Activated T-helper 1 cell treated with Interleukin-2 at 50 U/mL for 16 hours (primary cell): ENCODE measurements at regions not wholly inside any gene's neighbourhood (a gene's known extent, or its start where the extent isn't known, plus 50 kb on each side); places are given as distances from the start of the nearest gene placed in this dataset.

Experiments
- DNase-seq: peaks from one replicate; pipeline ENCODE4 v3.0.0-alpha.2; 2020; ENCODE audit warnings: low read depth

DNA sequence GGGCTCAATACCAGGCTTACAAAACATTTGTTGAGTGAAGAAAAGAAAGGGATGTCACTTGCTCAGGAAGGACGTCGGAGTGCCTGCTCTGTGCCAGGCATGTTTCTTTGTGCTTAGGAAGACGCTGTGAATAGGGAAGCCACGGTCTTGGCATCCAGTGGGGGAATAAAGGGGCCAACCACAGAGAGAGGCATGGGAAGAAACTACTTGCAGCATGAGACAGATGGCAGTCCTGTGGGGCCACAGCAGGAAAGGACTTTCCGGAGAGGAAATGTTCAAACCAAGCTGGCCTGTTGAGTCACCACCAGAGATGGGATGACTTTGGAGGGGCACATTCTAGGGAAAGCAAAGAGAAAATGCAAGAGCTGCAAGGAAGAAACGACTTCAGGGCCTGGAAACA is 173.2 kb downstream of the CDH26 start:
- no peak for DNase-seq

GRCh38 chr20:60132162-60132826 is 174.1 kb downstream of the CDH26 start:
- no peak for DNase-seq

DNA sequence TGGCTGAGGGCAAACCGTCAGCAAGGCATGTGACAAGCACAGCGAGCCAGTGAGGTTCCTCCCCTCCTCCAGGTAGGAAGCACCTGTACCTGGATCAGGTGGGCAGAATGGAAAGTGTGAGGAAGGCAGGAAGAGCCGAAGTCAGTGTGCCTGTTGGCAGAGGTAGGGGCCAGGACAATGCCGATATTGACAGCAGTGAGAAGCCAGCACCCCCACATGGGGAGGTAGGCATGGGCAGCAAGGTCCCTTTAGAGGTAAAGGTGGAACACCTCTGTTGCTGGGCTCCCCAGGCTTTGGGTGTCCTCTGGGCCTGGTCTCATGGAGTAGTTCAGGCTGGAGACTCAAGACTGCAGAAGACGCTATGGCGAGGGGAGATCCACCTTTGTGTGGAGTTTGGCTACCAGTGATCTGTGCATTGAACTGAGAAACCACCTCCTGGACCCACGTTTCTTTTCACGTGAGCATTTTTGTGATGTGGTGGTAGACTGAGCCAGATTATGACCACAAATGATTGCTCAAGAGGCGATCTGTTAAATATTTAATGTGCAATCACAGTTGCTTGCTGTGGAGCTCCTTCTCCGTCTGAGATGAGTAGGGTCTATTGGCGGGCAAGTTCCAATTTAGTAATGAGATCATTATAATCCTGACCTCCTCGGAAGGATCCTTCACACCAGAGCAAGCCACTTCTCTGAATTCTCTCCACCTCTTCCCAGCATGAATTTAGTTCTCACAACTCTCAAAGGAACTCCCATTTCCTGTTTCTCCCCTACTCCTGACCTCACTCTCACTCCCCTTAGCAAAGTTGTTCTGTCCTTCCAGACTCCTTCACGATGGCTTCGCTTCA is 174.8 kb downstream of the CDH26 start:
- DNase-seq: no peak

- DNase-seq: no peak
These were observed 177.1 kb downstream of the CDH26 start for GRCh38 chr20:60135276-60135675.

DNA sequence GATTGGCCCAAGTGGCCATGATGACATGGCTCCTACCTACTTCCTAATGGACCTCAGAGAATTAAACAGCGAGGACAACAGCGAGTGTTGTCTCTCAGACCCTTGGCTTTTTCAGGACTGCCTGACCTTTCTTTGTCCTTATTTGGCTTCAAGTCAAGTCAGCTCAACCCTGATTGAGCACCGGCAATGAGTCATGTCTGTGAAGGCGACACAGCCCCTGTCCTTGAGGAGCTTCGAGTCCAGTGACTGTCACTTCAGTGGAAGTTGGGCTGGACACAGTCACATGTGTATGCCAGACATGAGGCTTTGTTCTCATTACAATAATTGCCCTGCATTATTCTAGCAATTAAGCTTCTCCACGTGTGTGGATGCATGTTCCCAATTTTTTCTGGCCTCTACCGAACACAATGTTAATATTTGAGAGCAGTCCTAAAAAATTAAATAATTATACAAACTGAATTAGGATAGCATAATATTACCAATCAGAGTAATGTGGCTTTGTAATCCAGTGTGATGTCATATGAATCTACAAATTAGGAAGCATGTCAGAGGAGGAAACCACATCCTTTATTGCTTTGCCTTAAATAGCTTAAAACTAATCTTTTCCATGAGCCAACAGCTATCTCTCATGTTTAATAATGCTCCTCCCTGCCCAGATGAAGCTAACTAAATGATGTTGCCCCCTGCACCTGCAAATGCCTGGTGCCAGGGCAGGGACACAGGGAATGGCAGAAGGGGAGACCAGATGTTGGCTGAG is 178.6 kb downstream of the CDH26 start:
- DNase-seq: no peak

GRCh38 chr20:60137657-60138245 is 179.5 kb downstream of the CDH26 start:
- DNase-seq: no peak

DNA sequence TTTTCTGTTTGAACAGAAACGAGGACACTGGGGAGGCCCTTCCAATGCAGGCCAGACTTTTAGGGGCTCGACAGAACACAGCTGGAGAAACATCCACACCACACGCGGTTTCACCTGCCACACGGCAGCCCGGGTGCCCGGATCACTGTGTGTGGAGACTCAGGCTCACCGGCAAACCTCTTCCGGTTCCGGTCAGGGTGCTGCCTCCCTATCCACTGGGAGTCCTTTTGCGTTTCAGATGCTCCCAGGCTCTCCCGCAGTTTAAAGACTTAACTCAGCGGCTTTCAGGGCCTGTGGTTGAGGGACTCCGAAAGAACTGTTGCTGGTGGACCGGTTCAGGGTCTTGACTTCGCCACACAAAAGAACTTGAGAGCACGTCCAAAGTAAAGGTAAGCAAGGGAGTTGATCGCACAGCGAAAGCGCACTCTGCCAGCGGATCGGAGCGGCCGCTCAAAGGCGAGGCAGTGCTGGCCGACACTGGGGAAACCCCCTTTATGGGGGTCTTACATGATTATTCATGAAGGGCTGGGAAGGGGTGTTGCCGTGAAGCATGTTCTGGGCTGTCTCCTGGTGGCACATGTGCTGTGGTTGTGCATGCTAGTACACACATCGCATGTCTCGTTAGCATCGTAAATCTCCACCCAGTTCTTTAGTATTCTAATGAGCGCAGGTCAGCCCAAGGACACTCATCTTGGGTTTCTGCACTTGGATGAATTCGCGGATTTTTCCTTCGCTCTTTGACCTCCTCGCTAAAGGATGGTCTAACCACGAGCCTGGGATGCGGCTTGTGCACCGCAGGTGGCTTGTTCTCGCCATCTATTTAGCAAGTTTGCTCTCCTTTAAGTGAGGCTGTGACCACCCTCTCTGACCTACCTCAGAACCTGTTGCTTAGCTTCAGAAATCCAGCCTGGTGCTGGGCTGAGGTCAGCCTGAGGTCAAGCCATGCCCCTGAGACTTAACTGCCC is 180.3 kb downstream of the CDH26 start:
- no peak for DNase-seq

DNA sequence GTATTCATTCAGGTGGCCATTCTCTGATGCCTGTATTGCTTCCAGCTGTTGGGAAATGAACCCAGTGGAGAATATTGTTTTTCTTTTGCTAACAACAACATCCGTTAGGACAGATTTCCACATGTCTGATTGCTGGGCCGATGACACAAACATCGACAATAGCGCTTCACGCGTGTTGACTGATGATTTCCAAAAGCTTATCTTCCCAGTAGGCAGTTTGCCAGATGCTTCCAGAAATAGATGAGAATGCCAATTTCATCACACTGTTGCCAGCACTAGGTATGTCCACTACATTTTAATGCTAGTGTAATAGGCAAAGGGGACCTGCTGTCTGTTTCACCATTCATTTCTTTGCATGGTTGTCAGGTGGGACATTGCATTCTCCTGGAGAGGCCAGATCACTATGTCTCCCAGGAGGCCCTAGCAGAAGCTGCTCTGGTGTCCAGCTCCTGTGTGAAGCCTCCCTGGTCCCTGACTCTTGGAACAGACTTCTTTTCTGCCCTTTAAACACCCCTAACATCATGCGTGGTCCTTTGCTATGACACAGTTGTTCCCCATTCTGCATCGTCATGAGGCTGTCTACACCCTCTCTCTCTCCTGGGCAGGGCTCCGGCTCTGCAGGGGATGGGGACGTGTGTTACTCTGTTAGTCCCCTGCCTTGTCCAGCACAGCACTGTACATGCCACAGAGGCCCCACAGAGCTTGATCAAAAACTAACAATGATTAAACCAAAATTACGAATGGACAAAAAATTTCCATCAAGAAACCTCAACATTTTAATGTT is 181.6 kb downstream of the CDH26 start:
- no peak for DNase-seq

GRCh38 chr20:60142587-60142986 is 184.4 kb downstream of the CDH26 start:
- DNase-seq: no peak

GRCh38 chr20:60143261-60143842 is 185.1 kb downstream of the CDH26 start:
- DNase-seq: no peak

- DNase-seq: no peak
These were observed 186.2 kb downstream of the CDH26 start for GRCh38 chr20:60144404-60144803.

GRCh38 chr20:60144974-60145527 is 186.8 kb downstream of the CDH26 start:
- DNase-seq: no peak

DNA sequence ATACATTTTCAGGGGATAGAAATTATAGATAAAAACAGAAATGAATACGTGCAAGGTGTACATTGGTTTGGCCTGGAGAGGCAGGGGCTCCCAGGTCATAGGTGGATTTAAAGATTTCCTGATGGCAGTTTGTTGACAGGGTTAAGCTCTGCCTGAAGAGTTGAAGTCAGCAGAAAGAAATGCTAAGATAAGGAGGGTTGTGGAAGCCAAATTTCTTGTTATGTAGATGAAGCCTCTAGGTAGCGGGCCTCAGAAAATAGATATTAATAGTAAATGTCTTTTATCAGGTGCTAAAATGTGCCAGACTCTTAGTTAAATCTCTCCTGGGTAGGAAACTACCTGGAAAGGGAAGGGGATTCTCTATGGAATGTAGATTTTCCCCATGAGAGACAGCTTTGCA is 188.8 kb downstream of the CDH26 start:
- DNase-seq: no peak

GRCh38 chr20:60148885-60149284 is 190.7 kb downstream of the CDH26 start:
- DNase-seq: no peak

DNA sequence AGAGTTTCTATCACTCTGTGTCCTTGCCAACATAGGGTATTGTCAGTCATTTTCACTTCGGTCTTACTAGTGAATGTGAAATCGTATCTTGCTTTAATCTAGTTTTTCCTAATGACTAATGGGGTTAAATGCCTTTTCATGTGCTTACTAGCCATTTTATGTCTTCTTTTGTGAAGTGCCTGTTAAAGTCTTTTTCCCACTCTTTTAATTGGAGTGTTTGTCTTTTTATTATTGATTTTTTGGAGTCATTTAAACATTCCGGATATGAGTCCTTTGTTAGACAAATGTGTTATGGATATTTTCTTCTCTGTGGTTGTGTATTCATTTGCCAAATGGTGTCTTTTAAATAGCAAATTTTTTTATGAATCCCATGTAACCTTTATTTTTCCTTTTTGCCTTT is 194.6 kb downstream of the CDH26 start:
- DNase-seq: no peak

- DNase-seq: no peak
These were observed 202.4 kb downstream of the CDH26 start for GRCh38 chr20:60160451-60161145.

DNA sequence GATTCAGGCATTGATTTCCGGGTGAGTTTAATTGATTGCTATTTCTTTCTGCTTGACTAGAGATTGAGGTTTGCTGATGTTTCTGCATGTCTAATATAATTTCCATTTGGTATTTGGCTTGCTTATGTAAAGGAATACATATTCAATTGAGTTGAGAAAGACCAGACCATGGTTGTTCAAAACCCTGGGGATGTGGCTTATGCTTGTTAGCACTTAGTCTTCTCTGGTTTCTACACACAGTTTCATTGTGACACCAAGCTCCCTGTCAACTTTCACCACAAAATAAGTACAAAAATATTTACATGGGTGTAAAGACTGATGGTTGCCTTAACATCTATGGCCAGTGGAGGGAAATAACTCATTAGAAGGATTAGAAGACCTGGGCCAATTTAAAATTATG is 209.6 kb downstream of the CDH26 start:
- no peak for DNase-seq

- DNase-seq: no peak
These were observed 210.7 kb downstream of the CDH26 start for GRCh38 chr20:60168963-60169362.

GRCh38 chr20:60170116-60170515 is 211.9 kb downstream of the CDH26 start:
- no peak for DNase-seq
